ENCODE measurements at regions not wholly inside any gene's neighbourhood (a gene's known extent, or its start where the extent isn't known, plus 50 kb on each side); places are given as distances from the start of the nearest gene placed in this dataset.
"Not testable (repeated sequence)": the region's sequence is repeated elsewhere in the genome, so short reads cannot be mapped to it uniquely, and the experiment has no call there.

GRCh38 chr13:53411463-53411862 lies 382.9 kb downstream of the OLFM4 start:
- DNase-seq, result no peak

GRCh38 chr13:53415135-53415534 lies 386.5 kb downstream of the OLFM4 start:
- no peak for DNase-seq

- DNase-seq, result no peak
These were observed 389.0 kb downstream of the OLFM4 start for GRCh38 chr13:53417601-53418000.

DNA sequence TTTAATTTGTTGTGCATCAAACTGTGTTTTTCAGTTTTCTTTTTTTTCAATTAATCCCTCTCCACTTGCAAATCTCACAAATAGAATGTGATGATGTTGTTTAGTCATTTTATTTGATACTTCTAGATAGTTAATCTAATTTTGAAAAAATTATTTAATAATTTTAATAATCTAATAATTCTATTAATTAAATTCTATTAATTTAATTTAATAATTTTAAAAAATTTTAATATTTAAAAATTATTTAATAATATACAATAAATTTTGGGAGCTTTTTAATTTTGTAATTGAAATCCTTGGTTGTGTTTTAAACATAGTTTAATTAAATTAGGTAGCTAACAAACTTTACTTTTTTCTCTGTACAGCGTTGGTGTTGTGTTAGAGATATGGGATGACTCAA lies 393.8 kb downstream of the OLFM4 start:
- no peak for DNase-seq

DNA sequence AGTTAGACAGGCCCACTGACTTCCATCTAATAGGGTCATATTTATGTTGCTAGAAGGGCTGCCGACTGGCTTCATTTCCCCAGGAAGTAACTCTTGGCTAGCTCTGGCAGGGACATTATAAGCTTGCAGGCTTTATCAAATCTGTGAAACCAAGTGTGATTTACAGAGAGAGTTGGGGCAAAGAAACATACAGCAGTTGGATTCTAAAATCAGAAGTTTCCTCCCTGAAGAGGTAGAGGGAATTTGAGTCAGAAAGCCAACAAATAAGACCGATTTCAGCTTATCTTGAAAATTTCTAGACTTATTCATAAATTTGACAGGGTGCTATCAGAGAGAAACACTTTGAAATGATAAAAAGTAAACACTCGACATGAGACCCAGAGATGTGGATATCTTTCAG lies 407.8 kb downstream of the OLFM4 start:
- DNase-seq, result no peak

- DNase-seq, result no peak
These were observed 411.0 kb downstream of the OLFM4 start for GRCh38 chr13:53439439-53440225.

DNA sequence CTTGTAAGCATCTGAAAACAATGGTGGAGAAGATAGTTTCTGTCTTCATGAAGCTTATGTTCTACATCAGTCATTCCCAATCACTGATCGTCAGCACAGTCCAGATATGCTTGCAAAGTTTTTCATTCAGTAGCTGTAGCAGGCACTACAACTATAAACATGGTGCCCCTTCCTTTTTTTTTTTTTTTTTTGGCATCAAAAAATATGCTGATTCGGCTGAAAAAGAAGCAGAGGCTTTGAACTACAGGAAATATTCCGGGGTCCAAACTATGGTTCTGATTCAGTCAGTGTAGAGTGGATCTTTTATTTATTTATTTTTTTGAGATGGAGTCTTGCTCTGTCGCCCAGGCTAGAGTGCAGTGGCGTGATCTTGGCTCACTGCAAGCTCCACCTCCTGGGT lies 414.4 kb downstream of the OLFM4 start:
- DNase-seq, result no peak

DNA sequence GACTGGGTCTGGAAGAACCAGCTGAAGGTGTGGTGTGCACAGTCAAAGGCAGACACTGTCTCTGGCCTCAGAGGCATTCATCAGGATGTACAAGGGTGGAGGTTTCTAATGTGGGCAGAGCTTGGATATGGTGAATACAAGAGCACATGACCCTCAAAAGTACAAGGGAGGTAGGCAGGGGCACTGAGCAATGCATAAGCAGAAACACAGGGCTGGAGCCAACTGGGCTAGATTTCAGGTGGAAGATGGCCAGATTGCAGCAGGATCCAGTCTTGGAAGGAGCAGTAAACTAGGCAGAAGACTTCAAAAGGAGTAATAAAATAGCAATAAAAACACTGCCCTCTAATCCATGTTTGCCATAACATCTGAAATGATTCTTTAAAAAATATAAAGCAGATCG lies 417.1 kb downstream of the OLFM4 start:
- no peak for DNase-seq

- DNase-seq, result no peak
These were observed 418.8 kb downstream of the OLFM4 start for GRCh38 chr13:53447456-53447855.

DNA sequence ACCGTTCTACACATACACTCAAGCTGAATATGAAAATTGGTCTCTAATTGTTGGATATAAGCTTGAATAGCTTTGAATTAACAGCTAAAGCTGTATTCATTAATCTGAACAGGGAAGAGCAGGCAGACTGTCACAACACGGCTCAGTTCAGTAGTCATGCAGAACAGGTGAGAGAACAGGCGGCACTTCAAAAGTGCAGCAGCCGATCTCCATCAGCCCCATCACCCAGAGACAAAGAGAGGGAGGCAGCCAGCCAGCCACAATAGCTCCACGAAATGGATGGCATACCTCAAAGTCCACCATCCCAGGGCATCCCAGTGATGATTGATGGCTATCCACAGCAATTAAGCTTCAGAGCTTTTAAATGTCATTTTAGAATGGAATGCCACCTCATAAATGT lies 419.2 kb downstream of the OLFM4 start:
- DNase-seq, result no peak

DNA sequence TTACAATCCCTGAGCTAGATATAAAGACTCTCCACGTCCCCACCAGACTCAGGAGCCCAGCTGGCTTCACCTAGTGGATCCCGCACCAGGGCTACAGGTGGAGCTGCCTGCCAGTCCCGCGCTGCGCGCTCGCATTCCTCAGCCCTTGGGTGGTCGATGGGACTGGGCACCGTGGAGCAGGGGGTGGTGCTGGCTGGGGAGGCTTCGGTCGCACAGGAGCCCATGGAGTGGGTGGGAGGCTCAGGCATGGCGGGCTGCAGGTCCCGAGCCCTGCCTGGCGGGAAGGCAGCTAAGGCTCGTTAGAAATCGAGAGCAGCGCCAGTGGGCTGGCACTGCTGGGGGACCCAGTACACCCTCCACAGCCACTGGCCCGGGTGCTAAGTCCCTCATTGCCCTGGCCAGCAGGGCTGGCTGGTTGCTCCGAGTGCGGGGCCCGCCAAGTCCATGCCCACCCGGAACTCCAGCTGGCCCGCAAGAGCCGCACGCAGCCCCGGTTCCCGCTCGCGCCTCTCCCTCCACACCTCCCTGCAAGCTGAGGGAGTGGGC lies 423.7 kb downstream of the OLFM4 start:
- DNase-seq, result not testable (repeated sequence)

- DNase-seq, result no peak
These were observed 432.2 kb downstream of the OLFM4 start for GRCh38 chr13:53460796-53461195.

GRCh38 chr13:53463106-53463505 lies 434.5 kb downstream of the OLFM4 start:
- no peak for DNase-seq

DNA sequence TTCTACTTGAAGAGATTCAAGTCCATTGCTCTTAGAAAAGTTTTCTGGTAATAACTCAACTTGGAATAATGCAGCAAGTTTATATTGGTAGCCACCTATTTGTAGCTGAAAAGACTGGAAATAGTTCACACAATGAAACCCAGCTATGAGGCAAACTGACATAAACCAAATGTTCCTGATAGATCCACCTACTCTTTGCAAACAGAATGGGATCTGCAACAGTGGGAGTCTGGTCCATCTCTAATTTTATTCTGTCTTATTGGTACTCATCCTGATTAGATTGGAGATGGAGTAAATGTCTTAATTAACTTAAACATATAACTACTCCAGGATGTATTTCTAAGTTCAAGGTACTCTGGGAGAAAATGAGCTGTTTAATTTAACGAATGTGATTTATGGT lies 438.0 kb downstream of the OLFM4 start:
- DNase-seq, result no peak

DNA sequence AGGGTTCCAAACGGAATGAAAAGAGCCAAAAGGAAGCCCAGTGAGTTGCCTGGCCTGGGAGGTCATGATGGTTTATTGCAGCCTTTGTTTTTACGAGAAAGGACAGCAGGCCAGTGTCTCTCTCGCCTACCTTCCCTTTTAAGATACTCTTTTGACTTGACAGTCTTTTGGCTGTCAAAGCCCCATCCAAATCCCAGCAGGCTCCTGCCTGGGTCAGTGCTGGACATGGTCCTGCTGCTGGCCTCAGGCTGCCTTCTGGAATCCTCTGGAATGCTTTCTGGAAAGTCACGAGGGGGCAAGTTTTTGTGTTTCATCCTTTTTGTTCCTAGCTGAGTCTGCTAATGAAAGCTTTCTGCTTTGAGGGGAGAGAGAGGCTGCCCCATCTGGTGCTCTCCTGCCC lies 444.8 kb downstream of the OLFM4 start:
- DNase-seq, result no peak

- DNase-seq, result no peak
These were observed 446.3 kb downstream of the OLFM4 start for GRCh38 chr13:53474878-53475277.

DNA sequence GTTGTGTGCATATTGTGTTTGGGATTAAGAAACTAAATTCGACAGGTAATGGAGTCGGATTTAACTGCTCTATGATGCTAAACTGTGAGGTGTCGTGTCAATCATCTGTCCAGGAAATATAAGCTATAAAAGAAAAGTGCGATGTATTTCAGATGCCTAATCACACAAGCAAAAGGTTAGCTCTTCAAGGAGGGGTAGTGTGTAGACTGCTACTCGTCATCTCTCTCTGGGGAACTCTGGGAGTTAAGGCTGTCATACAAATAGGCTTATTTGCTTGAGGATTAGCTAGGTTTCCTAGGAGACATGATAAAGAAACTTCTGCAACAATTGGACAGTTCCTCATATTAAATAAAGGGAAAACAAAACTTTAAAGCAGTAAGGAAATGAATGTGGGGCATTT lies 462.1 kb downstream of the OLFM4 start:
- no peak for DNase-seq

DNA sequence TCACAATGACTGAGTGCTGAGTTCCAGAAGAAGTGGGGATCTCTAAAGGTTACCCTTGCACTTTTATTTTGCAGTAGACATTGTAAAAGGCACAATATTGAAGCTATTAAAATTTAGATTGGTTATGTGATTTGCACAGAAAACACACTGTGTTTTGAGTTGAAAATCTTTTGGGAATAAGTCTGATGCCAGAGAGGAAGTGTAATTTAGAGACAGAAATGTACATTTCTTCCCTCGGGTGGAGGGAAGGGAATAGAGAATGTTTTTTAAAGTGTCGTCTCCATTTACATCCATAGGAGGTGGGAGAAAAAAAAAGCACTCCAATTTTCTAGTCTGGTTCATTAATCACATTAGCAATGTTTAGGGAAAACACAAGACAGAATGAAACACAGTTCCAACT lies 465.8 kb downstream of the OLFM4 start:
- DNase-seq, result no peak

GRCh38 chr13:53499576-53500133 lies 471.0 kb downstream of the OLFM4 start:
- DNase-seq, result no peak

DNA sequence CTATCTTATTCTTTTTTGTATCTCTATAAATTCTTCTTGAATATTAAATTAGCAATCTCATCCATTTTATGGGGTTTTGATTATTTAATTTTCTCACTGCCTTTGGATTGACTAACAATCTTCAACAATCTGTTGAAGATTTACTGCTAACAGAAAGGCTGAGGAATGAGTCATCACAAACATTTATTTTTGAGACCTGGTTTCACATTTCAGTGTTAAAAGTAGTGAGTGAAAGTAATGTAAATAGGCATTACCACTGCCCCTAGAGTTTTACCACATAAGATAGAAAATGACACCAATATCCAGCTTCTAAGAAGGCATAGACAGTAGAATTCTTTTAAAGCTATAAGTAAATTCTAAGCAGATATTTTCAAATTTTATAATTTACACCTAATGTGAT lies 472.8 kb downstream of the OLFM4 start:
- no peak for DNase-seq

DNA sequence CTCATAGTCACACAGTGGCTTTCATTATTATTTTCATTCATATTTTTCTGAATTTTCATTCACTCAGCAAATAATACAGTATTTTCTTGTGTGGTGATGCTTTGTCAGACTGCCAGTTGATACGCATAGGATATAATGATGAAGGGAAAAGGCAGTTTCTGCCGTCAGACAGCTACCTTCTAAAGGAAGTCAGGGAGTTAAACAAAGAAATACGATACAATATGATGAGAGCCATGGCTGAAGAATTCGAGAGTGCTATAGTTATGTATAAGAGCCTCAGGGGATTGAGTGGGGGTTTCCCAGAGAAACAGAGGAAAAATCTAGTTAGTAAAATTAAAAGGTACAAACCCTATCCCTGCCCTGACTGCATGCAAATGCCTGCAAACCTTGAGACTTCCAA lies 479.1 kb downstream of the OLFM4 start:
- DNase-seq, result no peak

- no peak for DNase-seq
These were observed 484.0 kb downstream of the OLFM4 start for GRCh38 chr13:53512635-53513034.

DNA sequence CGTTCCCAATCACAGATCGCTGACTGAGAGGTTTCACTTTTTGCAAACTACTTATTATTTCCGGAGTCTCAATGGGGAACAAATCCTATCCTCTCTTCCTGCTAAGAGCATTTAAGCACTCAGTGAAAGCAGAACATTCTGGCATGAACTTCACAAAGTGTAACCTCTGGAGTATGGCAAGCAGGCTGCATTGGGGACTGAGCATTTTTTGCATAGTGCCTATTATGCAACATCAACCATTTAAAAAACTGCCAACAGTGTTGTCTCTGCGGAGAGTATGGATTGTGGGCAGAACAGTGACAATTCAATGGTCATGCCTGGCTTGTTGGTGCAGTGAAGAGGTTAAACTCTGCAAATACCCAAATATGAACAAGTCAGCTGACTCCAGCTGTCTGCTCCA lies 484.6 kb downstream of the OLFM4 start:
- DNase-seq, result no peak

GRCh38 chr13:53520132-53520531 lies 491.5 kb downstream of the OLFM4 start:
- DNase-seq, result no peak

GRCh38 chr13:53522034-53522433 lies 493.4 kb downstream of the OLFM4 start:
- no peak for DNase-seq
